ENCODE measurements at regions not wholly inside any gene's neighbourhood (a gene's known extent, or its start where the extent isn't known, plus 50 kb on each side); places are given as distances from the start of the nearest gene placed in this dataset.

- DNase-seq (ENCODE audit: low read depth, low spot score) (no peak), FAIRE-seq (no peak)
- Histone ChIP-seq H3K9me1 (replicated peaks; ENCODE audit: control insufficient read depth, extremely low read depth, insufficient read depth, low read length) (no peaks in the 10 kb centered on the region), H3K27me3 (ENCODE audit: control insufficient read depth in 2 of 2, insufficient read depth in 2 of 2, low read length in 2 of 2) (no peaks in the 10 kb centered on the region), H3K79me2 (ENCODE audit: control insufficient read depth, insufficient read depth, low read length) (no peaks in the 10 kb centered on the region), H3K4me3 (replicated peaks in 1 of 3; ENCODE audit: insufficient read depth in 1 of 3, low read depth in 1 of 3, low read length in 3 of 3) (no peak overlapping the region), H4K20me1 (replicated peaks; ENCODE audit: control insufficient read depth, extremely low read depth, insufficient read depth, low read length) (no peaks in the 10 kb centered on the region), H3K4me1 (ENCODE audit: control insufficient read depth, extremely low read depth, insufficient read depth, low read length) (no peaks in the 10 kb centered on the region), H3K9me3 (replicated peaks; ENCODE audit: control insufficient read depth, insufficient read depth, low read length) (no peaks in the 10 kb centered on the region), H3K27ac (ENCODE audit: insufficient read depth, low read depth, low read length) (no peak overlapping the region), H2AFZ (ENCODE audit: low read depth, low read length) (no peak overlapping the region), H3K4me2 (ENCODE audit: insufficient read depth, low read length) (no peak overlapping the region), H3K36me3 (ENCODE audit: control insufficient read depth in 2 of 2, extremely low read depth in 1 of 2, insufficient read depth in 2 of 2, low read length in 2 of 2) (no peaks in the 10 kb centered on the region), H3K9ac (replicated peaks; ENCODE audit: extremely low read depth, insufficient read depth, low read length) (no peak overlapping the region)
- dilution Hi-C loops (cut with MboI; ENCODE audit: extremely low pct_ligation_motif_present, low sequenced_read_pairs): no loop called here
- TF ChIP-seq MAX (IDR thresholded peaks at IDR 0.05; ENCODE audit: insufficient read depth, insufficient read length) (no peak), JUN (IDR thresholded peaks at IDR 0.05; ENCODE audit: borderline replicate concordance, insufficient read depth, insufficient read length, low read depth) (no peak), FOS (IDR thresholded peaks at IDR 0.05; ENCODE audit: borderline replicate concordance, insufficient read depth, low read length) (no peak), MYC (IDR thresholded peaks at IDR 0.05; ENCODE audit: low read depth, low read length) (no peak), EZH2 (IDR thresholded peaks at IDR 0.05; ENCODE audit: borderline replicate concordance, low read depth, low read length, severe bottlenecking) (no peak), CTCF (IDR thresholded peaks at IDR 0.05; ENCODE audit: extremely low read depth in 1 of 2, insufficient read depth in 1 of 2, low read depth in 1 of 2, low read length in 2 of 2) (no peak), POLR2A (IDR thresholded peaks at IDR 0.05; ENCODE audit: low read depth, low read length) (no peak), GATA2 (IDR thresholded peaks at IDR 0.05; ENCODE audit: insufficient read depth, insufficient read length, low read depth, low read length) (no peak), POLR2AphosphoS5 (IDR thresholded peaks at IDR 0.05; ENCODE audit: insufficient read depth, low read depth, low read length) (no peak)
- ChIA-PET POLR2A (no interaction called here), CTCF (no interaction called here)
- BruUV-seq (replicated peaks): no TSS peak
- intact Hi-C loops (cut with micrococcal nuclease): no loop called here
Observed at GRCh38 chr21:27189870-27190269, 223.0 kb upstream of the ADAMTS5 start.
